Nephron progenitor cell (in vitro differentiated cells): ENCODE measurements at regions not wholly inside any gene's neighbourhood (a gene's known extent, or its start where the extent isn't known, plus 50 kb on each side); places are given as distances from the start of the nearest gene placed in this dataset.

ENCODE experiments used
- DNase-seq: peaks from one replicate; pipeline ENCODE4 v3.0.0; 2021
- H3K27ac Mint-ChIP-seq: 2 replicates; pipeline ENCODE4 v1.8.0; 2021; ENCODE audit warnings: mild to moderate bottlenecking, moderate library complexity, mixed read lengths
- H3K27me3 Mint-ChIP-seq: 2 replicates; pipeline ENCODE4 v1.8.0; 2021; ENCODE audit warnings: mild to moderate bottlenecking, low read depth, mixed read lengths; ENCODE audit not compliant: poor library complexity
- H3K36me3 Mint-ChIP-seq: 2 replicates; pipeline ENCODE4 v1.8.0; 2021; ENCODE audit warnings: low read depth, mixed read lengths
- H3K4me1 Mint-ChIP-seq: 2 replicates; pipeline ENCODE4 v1.8.0; 2021; ENCODE audit warnings: mixed read lengths
- H3K4me3 Mint-ChIP-seq: 2 replicates; pipeline ENCODE4 v1.8.0; 2021; ENCODE audit warnings: mild to moderate bottlenecking, moderate library complexity, mixed read lengths
- H3K9me3 Mint-ChIP-seq: 2 replicates; pipeline ENCODE4 v1.8.0; 2021; ENCODE audit warnings: mild to moderate bottlenecking, moderate library complexity, mixed read lengths
- TF ChIP-seq, protein P1 (sequence below): fragments of 200-600 bp; sonication (generic); IDR thresholded peaks from 2 replicates; pipeline ENCODE4 v1.5.0; 2021; ENCODE audit warnings: antibody characterized with exemption

DNA sequence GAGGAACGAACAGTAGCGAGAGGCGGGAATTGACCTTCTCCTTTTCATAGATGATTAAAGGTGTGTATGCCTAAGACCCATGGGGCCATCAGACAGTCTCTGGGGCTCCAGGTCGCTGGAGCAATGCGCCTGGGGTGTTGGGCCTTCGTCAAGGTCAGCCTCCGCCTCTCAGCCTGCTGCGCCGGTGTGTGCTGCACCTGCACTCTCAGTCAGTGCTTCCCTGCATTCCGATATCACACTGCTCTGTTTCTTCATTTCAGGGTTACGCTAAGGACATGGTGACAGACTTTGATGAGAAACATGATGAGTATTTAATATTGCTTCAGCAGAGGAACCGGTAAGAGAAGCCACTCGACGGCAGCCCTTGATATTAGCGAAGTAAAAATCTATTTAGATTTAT, 68.2 kb downstream of the KATNIP start:
- H3K27ac Mint-ChIP-seq, result no peak overlapping the region
- peaks cover 8% of the 10 kb centered on the region for H3K36me3 Mint-ChIP-seq
- H3K27me3 Mint-ChIP-seq, result peaks cover 4% of the 10 kb centered on the region

DNA sequence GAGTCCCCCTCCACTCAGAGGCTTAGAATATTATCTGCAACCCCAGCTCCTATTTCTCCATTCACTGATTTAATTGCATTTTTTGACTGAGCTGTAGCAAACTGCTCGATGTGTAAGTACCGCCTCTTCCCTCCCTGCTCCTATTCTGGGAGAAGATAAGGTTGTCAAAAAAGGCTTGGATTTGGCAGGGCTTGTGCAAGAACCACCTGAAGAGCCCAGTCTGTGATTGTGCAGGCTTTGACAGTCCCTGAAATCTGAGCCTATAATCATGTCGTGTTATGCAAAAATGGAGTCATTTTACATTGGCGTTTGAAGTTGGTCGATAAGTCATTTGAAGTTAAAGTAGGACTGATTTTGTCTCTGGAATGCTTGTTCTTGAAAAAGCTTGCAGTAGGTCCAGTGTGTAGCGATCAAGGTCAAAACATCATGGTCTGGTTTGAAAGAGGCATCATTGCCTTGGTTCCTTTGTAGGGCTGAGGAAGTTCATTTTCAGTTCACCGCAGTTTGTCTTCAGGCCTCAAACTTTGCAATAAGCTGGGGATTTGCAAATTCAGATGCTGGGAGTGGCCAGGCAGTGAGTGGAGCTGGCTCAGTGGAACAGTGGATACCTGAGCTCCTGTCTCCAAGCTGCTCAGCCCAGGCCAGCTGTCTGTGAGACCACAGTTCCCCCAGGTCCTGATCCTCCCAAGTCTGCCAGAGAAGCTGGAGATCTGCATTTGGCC, 68.8 kb downstream of the KATNIP start:
- H3K27me3 Mint-ChIP-seq, result peaks cover 4% of the 10 kb centered on the region
- TF ChIP-seq, protein P1, sequence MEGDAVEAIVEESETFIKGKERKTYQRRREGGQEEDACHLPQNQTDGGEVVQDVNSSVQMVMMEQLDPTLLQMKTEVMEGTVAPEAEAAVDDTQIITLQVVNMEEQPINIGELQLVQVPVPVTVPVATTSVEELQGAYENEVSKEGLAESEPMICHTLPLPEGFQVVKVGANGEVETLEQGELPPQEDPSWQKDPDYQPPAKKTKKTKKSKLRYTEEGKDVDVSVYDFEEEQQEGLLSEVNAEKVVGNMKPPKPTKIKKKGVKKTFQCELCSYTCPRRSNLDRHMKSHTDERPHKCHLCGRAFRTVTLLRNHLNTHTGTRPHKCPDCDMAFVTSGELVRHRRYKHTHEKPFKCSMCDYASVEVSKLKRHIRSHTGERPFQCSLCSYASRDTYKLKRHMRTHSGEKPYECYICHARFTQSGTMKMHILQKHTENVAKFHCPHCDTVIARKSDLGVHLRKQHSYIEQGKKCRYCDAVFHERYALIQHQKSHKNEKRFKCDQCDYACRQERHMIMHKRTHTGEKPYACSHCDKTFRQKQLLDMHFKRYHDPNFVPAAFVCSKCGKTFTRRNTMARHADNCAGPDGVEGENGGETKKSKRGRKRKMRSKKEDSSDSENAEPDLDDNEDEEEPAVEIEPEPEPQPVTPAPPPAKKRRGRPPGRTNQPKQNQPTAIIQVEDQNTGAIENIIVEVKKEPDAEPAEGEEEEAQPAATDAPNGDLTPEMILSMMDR, result no peak
- H3K27ac Mint-ChIP-seq, result no peak overlapping the region
- H3K9me3 Mint-ChIP-seq, result no peaks in the 10 kb centered on the region
- H3K4me1 Mint-ChIP-seq, result peaks cover 37% of the 10 kb centered on the region
- H3K4me3 Mint-ChIP-seq, result no peak overlapping the region
- peaks cover 8% of the 10 kb centered on the region for H3K36me3 Mint-ChIP-seq
- no peak for DNase-seq

More for the DNA sequence above, 68.2 kb downstream of the KATNIP start:
- H3K4me1 Mint-ChIP-seq, result peaks cover 42% of the 10 kb centered on the region
- DNase-seq, result no peak
- H3K4me3 Mint-ChIP-seq, result no peak overlapping the region
- TF ChIP-seq, protein P1, result no peak
- no peaks in the 10 kb centered on the region for H3K9me3 Mint-ChIP-seq

DNA sequence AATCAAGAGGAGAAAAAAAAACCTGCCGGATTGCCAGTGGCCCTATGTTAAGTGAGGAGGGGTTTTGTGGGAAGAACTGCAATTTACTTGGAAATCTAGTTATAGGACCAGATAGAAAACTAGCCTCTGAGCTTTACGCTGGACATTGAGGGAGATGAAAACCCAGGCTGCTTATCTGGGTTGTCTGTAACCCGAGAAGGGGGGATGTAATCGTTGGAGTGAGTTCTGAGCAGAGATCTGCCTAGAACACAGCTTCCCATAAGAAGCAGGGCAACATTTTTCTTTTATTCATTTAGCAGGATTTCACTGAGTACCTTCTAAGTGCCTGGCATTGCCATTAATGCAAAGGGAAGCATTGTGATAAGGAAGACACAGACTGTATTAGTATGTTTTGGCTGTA, 70.6 kb downstream of the KATNIP start:
- Mint-ChIP-seq H3K9me3 (no peaks in the 10 kb centered on the region), H3K27me3 (peaks cover 4% of the 10 kb centered on the region), H3K4me1 (peaks cover 46% of the 10 kb centered on the region), H3K36me3 (peaks cover 8% of the 10 kb centered on the region), H3K27ac (no peak overlapping the region), H3K4me3 (no peak overlapping the region)
- no peak for DNase-seq
- TF ChIP-seq, protein P1, result no peak

DNA sequence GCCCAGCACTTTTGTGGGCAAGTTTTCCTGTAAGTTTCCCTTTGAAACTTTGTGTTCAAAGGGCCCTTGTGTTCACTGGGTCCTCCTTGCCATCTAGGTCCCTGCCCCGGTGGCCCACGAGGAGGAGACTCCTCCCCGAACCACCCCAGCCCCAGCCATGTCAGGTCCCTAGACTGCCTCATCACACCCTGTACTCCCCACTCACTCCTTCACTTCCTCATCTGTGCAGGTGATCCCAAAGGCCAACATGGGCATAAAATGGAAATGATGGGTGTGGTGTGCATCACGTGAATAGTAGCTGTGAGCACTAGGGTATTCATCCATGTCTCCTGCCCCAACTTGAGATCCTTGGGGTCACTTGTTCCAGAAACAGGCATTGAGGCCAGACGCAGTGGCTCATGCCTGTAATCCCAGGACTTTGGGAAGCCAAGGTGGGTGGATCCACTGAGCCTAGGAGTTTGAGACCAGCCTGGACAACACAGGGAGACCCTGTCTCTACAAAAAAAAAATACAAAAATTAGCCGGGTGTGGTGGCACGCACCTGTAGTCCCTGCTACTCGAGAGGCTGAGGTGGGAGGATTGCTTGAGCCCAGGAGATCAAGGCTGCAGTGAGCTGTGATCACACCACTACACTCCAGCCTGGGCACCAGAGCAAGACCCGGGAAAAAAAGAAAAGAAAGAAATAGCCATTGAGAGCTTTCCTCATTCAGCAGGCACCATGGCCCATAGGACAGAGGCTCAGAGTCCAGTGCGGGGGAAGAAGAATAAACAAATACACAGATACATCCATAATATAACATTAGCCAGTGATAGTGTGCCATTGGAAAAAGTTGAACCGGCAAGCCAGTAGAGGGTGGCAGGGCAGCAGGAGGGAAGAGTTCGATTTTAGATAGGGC, 74.5 kb downstream of the KATNIP start:
- peaks cover 50% of the 10 kb centered on the region for H3K4me1 Mint-ChIP-seq
- no peaks in the 10 kb centered on the region for H3K9me3 Mint-ChIP-seq
- peaks cover 8% of the 10 kb centered on the region for H3K36me3 Mint-ChIP-seq
- TF ChIP-seq, protein P1, result no peak
- DNase-seq, result no peak
- H3K4me3 Mint-ChIP-seq, result no peak overlapping the region
- peaks cover 6% of the 10 kb centered on the region for H3K27me3 Mint-ChIP-seq
- no peak overlapping the region for H3K27ac Mint-ChIP-seq

DNA sequence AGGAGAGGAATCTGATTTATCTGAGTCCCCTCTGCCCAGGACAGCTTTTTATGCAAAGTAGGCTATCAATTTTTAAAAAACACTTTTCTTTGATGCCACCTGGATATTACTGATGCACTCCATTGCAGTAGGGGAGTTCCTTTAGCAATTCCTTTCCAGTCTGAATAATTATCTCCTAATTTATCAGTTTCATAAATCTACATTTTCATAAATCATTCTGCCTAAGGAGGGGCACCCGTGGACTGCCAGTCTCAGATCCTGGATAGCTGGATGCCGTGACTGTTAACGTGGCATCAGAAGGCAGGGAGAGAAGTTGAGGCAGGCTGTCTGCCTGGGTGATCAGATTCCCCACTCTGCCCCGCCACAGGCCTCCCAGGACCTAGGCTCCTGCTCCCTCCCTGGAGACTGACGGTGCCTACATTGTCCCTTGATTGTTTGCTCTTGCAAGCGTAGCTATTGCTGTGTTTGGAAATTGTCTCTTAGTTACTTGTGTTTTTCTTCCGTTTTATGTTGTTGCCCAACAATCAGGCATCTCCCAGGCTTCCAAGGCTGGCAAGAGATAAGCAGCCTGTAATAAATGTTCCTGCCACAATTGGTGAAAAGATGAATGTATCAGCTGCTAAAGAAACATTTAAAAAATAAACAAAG, 75.2 kb downstream of the KATNIP start:
- peaks cover 6% of the 10 kb centered on the region for H3K27me3 Mint-ChIP-seq
- TF ChIP-seq, protein P1, result no peak
- no peak overlapping the region for H3K27ac Mint-ChIP-seq
- no peak for DNase-seq
- H3K4me3 Mint-ChIP-seq, result no peak overlapping the region
- no peaks in the 10 kb centered on the region for H3K9me3 Mint-ChIP-seq
- H3K36me3 Mint-ChIP-seq, result peaks cover 8% of the 10 kb centered on the region
- H3K4me1 Mint-ChIP-seq, result peaks cover 42% of the 10 kb centered on the region
